Calu3 (cell line): ENCODE measurements at regions not wholly inside any gene's neighbourhood (a gene's known extent, or its start where the extent isn't known, plus 50 kb on each side); places are given as distances from the start of the nearest gene placed in this dataset.

Experiments
- BruUV-seq: library from RNA; stranded (reverse); fragments of 400-500 nt; replicated peaks from 2 replicates; lab custom pipeline; 2021; lab: Mats Ljungman, UMichigan
- CTCF ChIA-PET: fragments of 300-600 bp; sonication (Branson Sonifier 250); formaldehyde crosslinking; loops from one replicate; lab custom pipeline; 2022; ENCODE audit warnings: antibody characterized with exemption; lab: Charles Lee
- DNase-seq: peaks from one replicate; pipeline ENCODE4 v3.0.0; 2022
- H3K27ac Mint-ChIP-seq: one replicate; pipeline ENCODE4 v1.8.0; 2022; ENCODE audit warnings: mixed read lengths; ENCODE audit not compliant: unreplicated experiment
- H3K27me3 Mint-ChIP-seq: one replicate; pipeline ENCODE4 v1.8.0; 2022; ENCODE audit warnings: mixed read lengths; ENCODE audit not compliant: unreplicated experiment
- H3K36me3 Mint-ChIP-seq: one replicate; pipeline ENCODE4 v1.8.0; 2022; ENCODE audit warnings: mild to moderate bottlenecking, moderate library complexity, mixed read lengths; ENCODE audit not compliant: insufficient read depth, unreplicated experiment
- H3K4me1 Mint-ChIP-seq: one replicate; pipeline ENCODE4 v1.8.0; 2022; ENCODE audit warnings: mild to moderate bottlenecking, low read depth, mixed read lengths; ENCODE audit not compliant: unreplicated experiment
- H3K4me3 Mint-ChIP-seq: one replicate; pipeline ENCODE4 v1.8.0; 2022; ENCODE audit warnings: mild to moderate bottlenecking, low read depth, moderate library complexity, mixed read lengths; ENCODE audit not compliant: unreplicated experiment
- H3K9me3 Mint-ChIP-seq: one replicate; pipeline ENCODE4 v1.8.0; 2022; ENCODE audit warnings: low read depth, mixed read lengths; ENCODE audit not compliant: unreplicated experiment
- intact Hi-C: fragments of 100-400 bp; cut with micrococcal nuclease; formaldehyde crosslinking; loops from one replicate; pipeline ENCODE4 v1.10.0; 2022; ENCODE audit not compliant: unreplicated experiment
- TF ChIP-seq, protein P1 (sequence below): fragments of 200-600 bp; IDR thresholded peaks from one replicate; pipeline ENCODE4 v1.8.0; 2022; ENCODE audit warnings: antibody characterized with exemption; ENCODE audit not compliant: unreplicated experiment

DNA sequence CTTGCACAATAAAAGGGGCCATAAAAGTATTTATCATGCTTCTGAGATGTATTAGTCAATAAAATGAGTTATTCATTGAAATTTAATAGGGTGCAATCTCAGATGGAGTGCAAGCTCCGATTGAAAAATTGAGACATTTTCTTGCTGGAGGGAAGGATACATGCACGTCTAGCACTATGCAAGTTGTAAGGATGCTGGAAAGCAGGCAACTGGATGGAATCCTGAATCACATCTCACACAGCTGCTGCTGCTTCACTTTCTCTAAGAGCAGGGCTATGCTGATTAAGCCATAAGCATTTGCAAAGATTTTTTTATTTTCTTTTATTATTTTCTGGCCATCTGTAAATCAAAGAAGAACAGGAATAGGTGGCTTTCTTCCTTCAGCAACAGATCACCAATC lies 308.8 kb upstream of the EPHA7 start:
- intact Hi-C loops = no loop called here
- Mint-ChIP-seq H3K4me1 (no peaks in the 10 kb centered on the region), H3K27ac (no peak overlapping the region), H3K9me3 (peaks cover 5% of the 10 kb centered on the region), H3K36me3 (no peaks in the 10 kb centered on the region), H3K27me3 (no peaks in the 10 kb centered on the region), H3K4me3 (no peak overlapping the region)
- no peak for DNase-seq
- no TSS peak for BruUV-seq
- TF ChIP-seq, protein P1, sequence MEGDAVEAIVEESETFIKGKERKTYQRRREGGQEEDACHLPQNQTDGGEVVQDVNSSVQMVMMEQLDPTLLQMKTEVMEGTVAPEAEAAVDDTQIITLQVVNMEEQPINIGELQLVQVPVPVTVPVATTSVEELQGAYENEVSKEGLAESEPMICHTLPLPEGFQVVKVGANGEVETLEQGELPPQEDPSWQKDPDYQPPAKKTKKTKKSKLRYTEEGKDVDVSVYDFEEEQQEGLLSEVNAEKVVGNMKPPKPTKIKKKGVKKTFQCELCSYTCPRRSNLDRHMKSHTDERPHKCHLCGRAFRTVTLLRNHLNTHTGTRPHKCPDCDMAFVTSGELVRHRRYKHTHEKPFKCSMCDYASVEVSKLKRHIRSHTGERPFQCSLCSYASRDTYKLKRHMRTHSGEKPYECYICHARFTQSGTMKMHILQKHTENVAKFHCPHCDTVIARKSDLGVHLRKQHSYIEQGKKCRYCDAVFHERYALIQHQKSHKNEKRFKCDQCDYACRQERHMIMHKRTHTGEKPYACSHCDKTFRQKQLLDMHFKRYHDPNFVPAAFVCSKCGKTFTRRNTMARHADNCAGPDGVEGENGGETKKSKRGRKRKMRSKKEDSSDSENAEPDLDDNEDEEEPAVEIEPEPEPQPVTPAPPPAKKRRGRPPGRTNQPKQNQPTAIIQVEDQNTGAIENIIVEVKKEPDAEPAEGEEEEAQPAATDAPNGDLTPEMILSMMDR = no peak
- CTCF ChIA-PET = no interaction called here

- Mint-ChIP-seq H3K4me3 (no peak overlapping the region), H3K4me1 (no peaks in the 10 kb centered on the region), H3K27ac (no peak overlapping the region), H3K9me3 (peaks cover 5% of the 10 kb centered on the region), H3K27me3 (no peaks in the 10 kb centered on the region), H3K36me3 (no peaks in the 10 kb centered on the region)
- CTCF ChIA-PET = no interaction called here
- no peak for DNase-seq
- intact Hi-C loops = no loop called here
- no TSS peak for BruUV-seq
- TF ChIP-seq, protein P1 = no peak
These were observed 308.1 kb upstream of the EPHA7 start for GRCh38 chr6:93727447-93727846.

- CTCF ChIA-PET = no interaction called here
- H3K4me3 Mint-ChIP-seq = no peak overlapping the region
- TF ChIP-seq, protein P1 = no peak
- H3K4me1 Mint-ChIP-seq = no peaks in the 10 kb centered on the region
- DNase-seq = no peak
- H3K27ac Mint-ChIP-seq = no peak overlapping the region
- no TSS peak for BruUV-seq
- no peaks in the 10 kb centered on the region for H3K9me3 Mint-ChIP-seq
- no peaks in the 10 kb centered on the region for H3K27me3 Mint-ChIP-seq
- intact Hi-C loops = no loop called here
- no peaks in the 10 kb centered on the region for H3K36me3 Mint-ChIP-seq
These were observed 302.2 kb upstream of the EPHA7 start for GRCh38 chr6:93721386-93722048.

- CTCF ChIA-PET = no interaction called here
- DNase-seq = no peak
- H3K4me1 Mint-ChIP-seq = no peaks in the 10 kb centered on the region
- no peaks in the 10 kb centered on the region for H3K36me3 Mint-ChIP-seq
- H3K27ac Mint-ChIP-seq = no peak overlapping the region
- TF ChIP-seq, protein P1 = no peak
- intact Hi-C loops = no loop called here
- H3K4me3 Mint-ChIP-seq = no peak overlapping the region
- H3K9me3 Mint-ChIP-seq = peaks cover 7% of the 10 kb centered on the region
- H3K27me3 Mint-ChIP-seq = no peaks in the 10 kb centered on the region
- BruUV-seq = no TSS peak
These were observed 294.6 kb upstream of the EPHA7 start for GRCh38 chr6:93713974-93714373.
